ENCODE measurements at regions not wholly inside any gene's neighbourhood (a gene's known extent, or its start where the extent isn't known, plus 50 kb on each side); places are given as distances from the start of the nearest gene placed in this dataset.
"Not testable (repeated sequence)": the region's sequence is repeated elsewhere in the genome, so short reads cannot be mapped to it uniquely, and the experiment has no call there.

GRCh38 chr6:155548576-155548975, 92.9 kb upstream of the NOX3 start:
- Mint-ChIP-seq H3K36me3 (ENCODE audit: low read depth) (no peaks in the 10 kb centered on the region), H3K4me3 (no peak overlapping the region), H3K9me3 (no peaks in the 10 kb centered on the region), H3K4me1 (ENCODE audit: low read depth) (peaks cover 2% of the 10 kb centered on the region), H3K27me3 (ENCODE audit: low read depth) (no peaks in the 10 kb centered on the region), H3K27ac (no peak overlapping the region)
- CTCF ChIA-PET = interaction anchor here (1.1 kb wide), 1 partner anchor 13 kb away, joined by 3 read pairs; no protein-coding TSS in a partner anchor
- intact Hi-C loops (cut with micrococcal nuclease) = no loop called here
- no peak for DNase-seq

- CTCF ChIA-PET = no interaction called here
- H3K4me1 Mint-ChIP-seq (ENCODE audit: low read depth) = peaks cover 12% of the 10 kb centered on the region
- no peak overlapping the region for H3K27ac Mint-ChIP-seq
- DNase-seq = no peak
- no peaks in the 10 kb centered on the region for H3K36me3 Mint-ChIP-seq (ENCODE audit: low read depth)
- intact Hi-C loops (cut with micrococcal nuclease) = no loop called here
- no peak overlapping the region for H3K4me3 Mint-ChIP-seq
- no peaks in the 10 kb centered on the region for H3K27me3 Mint-ChIP-seq (ENCODE audit: low read depth)
- H3K9me3 Mint-ChIP-seq = no peaks in the 10 kb centered on the region
Observed at GRCh38 chr6:155544677-155545076, 89.0 kb upstream of the NOX3 start.

GRCh38 chr6:155543166-155543847, 87.7 kb upstream of the NOX3 start:
- no peak for DNase-seq
- intact Hi-C loops (cut with micrococcal nuclease) = no loop called here

GRCh38 chr6:155542036-155542435, 86.4 kb upstream of the NOX3 start:
- Mint-ChIP-seq H3K36me3 (ENCODE audit: low read depth) (no peaks in the 10 kb centered on the region), H3K9me3 (no peaks in the 10 kb centered on the region), H3K4me1 (ENCODE audit: low read depth) (peaks cover 12% of the 10 kb centered on the region), H3K27me3 (ENCODE audit: low read depth) (no peaks in the 10 kb centered on the region), H3K27ac (no peak overlapping the region), H3K4me3 (no peak overlapping the region)
- DNase-seq = no peak
- CTCF ChIA-PET = interaction anchor here (1.2 kb wide), 1 partner anchor 204 kb away, joined by 3 read pairs; no protein-coding TSS in a partner anchor
- intact Hi-C loops (cut with micrococcal nuclease) = no loop called here

More at GRCh38 chr6:155543166-155543847, 87.7 kb upstream of the NOX3 start:
- CTCF ChIA-PET = interaction anchor here (0.7 to 1.0 kb wide), 2 partner anchors 42 to 215 kb away, joined by 3 to 5 read pairs; no protein-coding TSS in a partner anchor
- H3K9me3 Mint-ChIP-seq = no peaks in the 10 kb centered on the region
- H3K27me3 Mint-ChIP-seq (ENCODE audit: low read depth) = no peaks in the 10 kb centered on the region
- no peak overlapping the region for H3K4me3 Mint-ChIP-seq
- H3K4me1 Mint-ChIP-seq (ENCODE audit: low read depth) = peaks cover 12% of the 10 kb centered on the region
- H3K27ac Mint-ChIP-seq = no peak overlapping the region
- H3K36me3 Mint-ChIP-seq (ENCODE audit: low read depth) = no peaks in the 10 kb centered on the region

- no peak for DNase-seq
- intact Hi-C loops (cut with micrococcal nuclease) = no loop called here
- Mint-ChIP-seq H3K4me1 (ENCODE audit: low read depth) (peaks cover 12% of the 10 kb centered on the region), H3K9me3 (peaks cover 5% of the 10 kb centered on the region), H3K27ac (no peak overlapping the region), H3K36me3 (ENCODE audit: low read depth) (no peaks in the 10 kb centered on the region), H3K27me3 (ENCODE audit: low read depth) (no peaks in the 10 kb centered on the region), H3K4me3 (no peak overlapping the region)
- CTCF ChIA-PET = interaction anchor here (0.7 kb wide), 1 partner anchor 8 kb away, joined by 3 read pairs; no protein-coding TSS in a partner anchor
Observed at GRCh38 chr6:155538708-155539390, 83.2 kb upstream of the NOX3 start.

GRCh38 chr6:155534678-155535077, 79.0 kb upstream of the NOX3 start:
- CTCF ChIA-PET = interaction anchor here (0.8 to 1.7 kb wide), 2 partner anchors 203 to 207 kb away, joined by 3 to 5 read pairs; no protein-coding TSS in a partner anchor
- no peak for DNase-seq
- intact Hi-C loops (cut with micrococcal nuclease) = no loop called here
- Mint-ChIP-seq H3K4me1 (ENCODE audit: low read depth) (peaks cover 2% of the 10 kb centered on the region), H3K4me3 (no peak overlapping the region), H3K9me3 (peaks cover 11% of the 10 kb centered on the region), H3K27ac (no peak overlapping the region), H3K27me3 (ENCODE audit: low read depth) (no peaks in the 10 kb centered on the region), H3K36me3 (ENCODE audit: low read depth) (no peaks in the 10 kb centered on the region)

- H3K9me3 Mint-ChIP-seq = peaks cover 6% of the 10 kb centered on the region
- H3K4me3 Mint-ChIP-seq = no peak overlapping the region
- CTCF ChIA-PET = interaction anchor here (0.8 to 2.1 kb wide), 4 partner anchors 26 to 208 kb away, joined by 3 to 21 read pairs (median 4); no protein-coding TSS in a partner anchor
- no peaks in the 10 kb centered on the region for H3K27me3 Mint-ChIP-seq (ENCODE audit: low read depth)
- no peak overlapping the region for H3K27ac Mint-ChIP-seq
- peaks cover 22% of the 10 kb centered on the region for H3K4me1 Mint-ChIP-seq (ENCODE audit: low read depth)
- intact Hi-C loops (cut with micrococcal nuclease) = loop anchor here (1.0 kb wide), 5 partner anchors 112 to 855 kb away; no protein-coding TSS in a partner anchor
- no peaks in the 10 kb centered on the region for H3K36me3 Mint-ChIP-seq (ENCODE audit: low read depth)
- DNase-seq = peak; percentile 47
Observed at GRCh38 chr6:155530219-155530834, 74.7 kb upstream of the NOX3 start.

- H3K36me3 Mint-ChIP-seq (ENCODE audit: low read depth); H3K27me3 Mint-ChIP-seq (ENCODE audit: low read depth); H3K27ac Mint-ChIP-seq; H3K9me3 Mint-ChIP-seq; H3K4me3 Mint-ChIP-seq; DNase-seq: not testable (repeated sequence)
- peaks cover 24% of the 10 kb centered on the region for H3K4me1 Mint-ChIP-seq (ENCODE audit: low read depth)
- intact Hi-C loops (cut with micrococcal nuclease) = loop anchor here (1.0 to 10.0 kb wide), 8 partner anchors 112 to 865 kb away; no protein-coding TSS in a partner anchor
- CTCF ChIA-PET = interaction anchor here (0.7 to 2.1 kb wide), 9 partner anchors 25 to 257 kb away, joined by 3 to 21 read pairs (median 5); no protein-coding TSS in a partner anchor
Observed at GRCh38 chr6:155529814-155530213, 74.2 kb upstream of the NOX3 start.

GRCh38 chr6:155528982-155529453, 73.4 kb upstream of the NOX3 start:
- H3K36me3 Mint-ChIP-seq (ENCODE audit: low read depth) = no peaks in the 10 kb centered on the region
- CTCF ChIA-PET = interaction anchor here (0.7 to 2.1 kb wide), 11 partner anchors 28 to 352 kb away, joined by 3 to 21 read pairs (median 5); no protein-coding TSS in a partner anchor
- H3K9me3 Mint-ChIP-seq = peaks cover 5% of the 10 kb centered on the region
- intact Hi-C loops (cut with micrococcal nuclease) = loop anchor here (10.0 kb wide), 3 partner anchors 604 to 866 kb away; no protein-coding TSS in a partner anchor
- peak overlapping the region; percentile 60 for H3K27ac Mint-ChIP-seq
- no peak overlapping the region for H3K4me3 Mint-ChIP-seq
- DNase-seq = no peak
- H3K27me3 Mint-ChIP-seq (ENCODE audit: low read depth) = no peaks in the 10 kb centered on the region
- peaks cover 32% of the 10 kb centered on the region for H3K4me1 Mint-ChIP-seq (ENCODE audit: low read depth)

GRCh38 chr6:155528335-155528734, 72.7 kb upstream of the NOX3 start:
- DNase-seq = no peak
- H3K27ac Mint-ChIP-seq = peak overlapping the region; percentile 60
- H3K27me3 Mint-ChIP-seq (ENCODE audit: low read depth) = no peaks in the 10 kb centered on the region
- intact Hi-C loops (cut with micrococcal nuclease) = loop anchor here (10.0 kb wide), 3 partner anchors 604 to 866 kb away; no protein-coding TSS in a partner anchor
- H3K9me3 Mint-ChIP-seq = peaks cover 3% of the 10 kb centered on the region
- H3K4me3 Mint-ChIP-seq = no peak overlapping the region
- CTCF ChIA-PET = interaction anchor here (1.1 to 2.1 kb wide), 5 partner anchors 27 to 206 kb away, joined by 3 to 21 read pairs (median 5); no protein-coding TSS in a partner anchor
- H3K4me1 Mint-ChIP-seq (ENCODE audit: low read depth) = peaks cover 38% of the 10 kb centered on the region
- no peaks in the 10 kb centered on the region for H3K36me3 Mint-ChIP-seq (ENCODE audit: low read depth)

- no peak overlapping the region for H3K4me3 Mint-ChIP-seq
- CTCF ChIA-PET = no interaction called here
- intact Hi-C loops (cut with micrococcal nuclease) = loop anchor here (10.0 kb wide), 3 partner anchors 603 to 867 kb away; no protein-coding TSS in a partner anchor
- DNase-seq = no peak
- no peak overlapping the region for H3K27ac Mint-ChIP-seq
- H3K27me3 Mint-ChIP-seq (ENCODE audit: low read depth) = no peaks in the 10 kb centered on the region
- peaks cover 46% of the 10 kb centered on the region for H3K4me1 Mint-ChIP-seq (ENCODE audit: low read depth)
- no peaks in the 10 kb centered on the region for H3K36me3 Mint-ChIP-seq (ENCODE audit: low read depth)
- no peaks in the 10 kb centered on the region for H3K9me3 Mint-ChIP-seq
Observed at GRCh38 chr6:155527443-155527842, 71.8 kb upstream of the NOX3 start.

Data from activated naive CD4-positive, alpha-beta T cell treated with anti-CD3 and anti-CD28 coated beads for 36 hours (primary cell).